AG04450 (cell line): ENCODE measurements at regions not wholly inside any gene's neighbourhood (a gene's known extent, or its start where the extent isn't known, plus 50 kb on each side); places are given as distances from the start of the nearest gene placed in this dataset.

ENCODE experiments used
- CTCF ChIA-PET: fragments of 300-600, 350-600 bp; formaldehyde crosslinking; extraction: SDS; loops from one replicate; lab custom pipeline; 2022; ENCODE audit warnings: antibody characterized with exemption, inconsistent platforms; lab: Charles Lee
- POLR2A ChIA-PET: fragments of 350-600 bp; formaldehyde crosslinking; extraction: SDS; loops from one replicate; lab custom pipeline; 2021; ENCODE audit warnings: antibody characterized with exemption, inconsistent platforms; lab: Yijun Ruan, JAX
- DNase-seq: peaks from one replicate; pipeline ENCODE4 v3.0.0-alpha.2; 2011; ENCODE audit warnings: low read depth, low spot score
- H3K27ac ChIP-seq: one replicate; pipeline ENCODE4 v1.5.1; 2012; ENCODE audit warnings: low read depth, low read length, control low read depth
- H3K27me3 ChIP-seq: one replicate; pipeline ENCODE4 v1.6.0; 2012; ENCODE audit warnings: low read length; ENCODE audit not compliant: control insufficient read depth, insufficient read depth
- H3K4me3 ChIP-seq: 2 replicates; pipeline ENCODE4 v1.5.1; 2011; ENCODE audit warnings: mild to moderate bottlenecking, low read depth, low read length, control low read depth
- H3K9me3 ChIP-seq: 2 replicates; pipeline ENCODE4 v1.5.1; 2012; ENCODE audit warnings: low read length; ENCODE audit not compliant: control insufficient read depth, insufficient read depth
- CTCF ChIP-seq: IDR thresholded peaks from 2 replicates; pipeline ENCODE4 v1.5.1; 2011; ENCODE audit warnings: low read depth, low read length, control low read depth, inconsistent platforms

DNA sequence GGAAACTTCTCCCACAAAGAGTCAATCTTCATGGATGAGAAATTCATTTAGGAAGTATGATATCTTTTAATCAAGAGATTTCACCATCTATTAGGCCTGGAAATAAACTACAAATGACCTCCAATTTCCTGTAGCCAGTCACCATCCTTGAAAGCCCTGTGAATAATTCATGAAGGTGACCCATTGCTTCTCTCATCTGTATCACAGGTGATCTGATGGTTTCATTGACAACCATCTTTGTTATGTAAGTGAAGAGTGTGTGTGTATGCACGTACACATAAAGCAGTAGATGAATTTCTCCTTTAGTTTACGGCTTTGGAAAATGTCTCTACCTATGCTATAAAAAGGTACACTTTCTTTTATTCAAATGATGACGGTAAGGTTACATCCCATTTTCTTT is 644.1 kb upstream of the KLF4 start:
- Histone ChIP-seq H3K27ac (no peak overlapping the region), H3K4me3 (no peak overlapping the region), H3K9me3 (no peaks in the 10 kb centered on the region), H3K27me3 (no peaks in the 10 kb centered on the region)
- ChIA-PET CTCF (no interaction called here), POLR2A (no interaction called here)
- no peak for TF ChIP-seq CTCF
- no peak for DNase-seq

- no peak for DNase-seq
- POLR2A ChIA-PET = no interaction called here
- Histone ChIP-seq H3K9me3 (no peaks in the 10 kb centered on the region), H3K27me3 (no peaks in the 10 kb centered on the region), H3K4me3 (no peak overlapping the region), H3K27ac (no peak overlapping the region)
- TF ChIP-seq CTCF = no peak
- CTCF ChIA-PET = no interaction called here
These were observed 643.5 kb upstream of the KLF4 start for GRCh38 chr9:108133101-108133500.

DNA sequence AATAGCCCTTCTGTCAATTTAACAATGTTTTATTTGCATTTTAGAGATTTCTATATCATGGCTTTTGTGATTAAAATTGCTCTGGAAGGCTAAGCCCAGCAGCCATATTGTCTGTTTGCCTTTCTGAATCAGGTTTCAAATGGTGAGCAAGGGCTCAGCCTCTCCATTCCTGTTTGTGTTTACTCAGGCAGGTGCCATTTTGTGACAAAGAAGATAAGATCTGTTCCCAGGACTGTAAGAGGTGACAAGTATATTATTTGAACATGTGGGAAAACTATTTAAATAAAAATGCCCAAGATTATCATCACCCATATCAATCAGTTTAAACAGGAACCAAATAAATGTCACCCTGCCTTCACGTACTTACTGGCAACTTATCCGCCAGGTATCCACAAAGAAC is 641.3 kb upstream of the KLF4 start:
- no peak for DNase-seq
- ChIA-PET CTCF (no interaction called here), POLR2A (no interaction called here)
- TF ChIP-seq CTCF = no peak
- H3K27ac ChIP-seq = no peak overlapping the region
- H3K4me3 ChIP-seq = no peak overlapping the region
- no peaks in the 10 kb centered on the region for H3K9me3 ChIP-seq
- no peaks in the 10 kb centered on the region for H3K27me3 ChIP-seq

GRCh38 chr9:108125625-108126024 is 636.1 kb upstream of the KLF4 start:
- no peak overlapping the region for H3K4me3 ChIP-seq
- POLR2A ChIA-PET = no interaction called here
- CTCF ChIA-PET = no interaction called here

GRCh38 chr9:108119530-108120113 is 630.1 kb upstream of the KLF4 start:
- CTCF ChIA-PET = no interaction called here
- no peak for TF ChIP-seq CTCF
- POLR2A ChIA-PET = no interaction called here

More at GRCh38 chr9:108125625-108126024, 636.1 kb upstream of the KLF4 start:
- no peaks in the 10 kb centered on the region for H3K9me3 ChIP-seq
- peak; percentile 41 for TF ChIP-seq CTCF
- H3K27me3 ChIP-seq = no peaks in the 10 kb centered on the region
- H3K27ac ChIP-seq = no peak overlapping the region
- DNase-seq = no peak

More at GRCh38 chr9:108119530-108120113, 630.1 kb upstream of the KLF4 start:
- Histone ChIP-seq H3K27me3 (no peaks in the 10 kb centered on the region), H3K9me3 (no peaks in the 10 kb centered on the region), H3K27ac (no peak overlapping the region), H3K4me3 (no peak overlapping the region)
- no peak for DNase-seq
